ENCODE measurements at regions not wholly inside any gene's neighbourhood (a gene's known extent, or its start where the extent isn't known, plus 50 kb on each side); places are given as distances from the start of the nearest gene placed in this dataset.

- no peak overlapping the region for H3K4me3 ChIP-seq
- no peaks in the 10 kb centered on the region; the same call in 1 of the 2 replicates for H3K27me3 ChIP-seq
- H3K27ac ChIP-seq: no peak overlapping the region
- DNase-seq: no peak
- H3K9me3 ChIP-seq (replicated peaks): no peaks in the 10 kb centered on the region; the same call in 1 of the 2 replicates
- no peaks in the 10 kb centered on the region for H3K36me3 ChIP-seq
- no peaks in the 10 kb centered on the region for H3K4me1 ChIP-seq
These were observed 194.0 kb downstream of the AJAP1 start for GRCh38 chr1:4848431-4848830.

GRCh38 chr1:4847711-4848110 lies 193.3 kb downstream of the AJAP1 start:
- Histone ChIP-seq H3K4me3 (no peak overlapping the region), H3K36me3 (no peaks in the 10 kb centered on the region), H3K9me3 (replicated peaks) (no peaks in the 10 kb centered on the region; the same call in 1 of the 2 replicates), H3K27me3 (no peaks in the 10 kb centered on the region; the same call in 1 of the 2 replicates), H3K27ac (no peak overlapping the region), H3K4me1 (no peaks in the 10 kb centered on the region)
- DNase-seq: no peak
